ENCODE measurements at regions not wholly inside any gene's neighbourhood (a gene's known extent, or its start where the extent isn't known, plus 50 kb on each side); places are given as distances from the start of the nearest gene placed in this dataset.

- no peak for TF ChIP-seq CTCF (IDR thresholded peaks at IDR 0.05; ENCODE audit: insufficient read depth, low read length)
- TF ChIP-seq SPI1 (IDR thresholded peaks at IDR 0.05; ENCODE audit: borderline replicate concordance, low read depth), result no peak
- TF ChIP-seq GABPA (IDR thresholded peaks at IDR 0.05; ENCODE audit: low read depth), result no peak
- no peak for TF ChIP-seq POLR2AphosphoS5 (IDR thresholded peaks at IDR 0.05; ENCODE audit: low read depth)
- TF ChIP-seq REST (IDR thresholded peaks at IDR 0.05; ENCODE audit: insufficient replicate concordance, low read depth), result no peak
Measured at GRCh38 chr1:65066419-65066765, 81.6 kb upstream of the AK4 start.

All from HL-60 (cell line).